Prostate gland (tissue), 2 donors: ENCODE measurements at regions not wholly inside any gene's neighbourhood (a gene's known extent, or its start where the extent isn't known, plus 50 kb on each side); places are given as distances from the start of the nearest gene placed in this dataset.
"Not testable (repeated sequence)": the region's sequence is repeated elsewhere in the genome, so short reads cannot be mapped to it uniquely, and the experiment has no call there.

Source experiments
- DNase-seq: peaks from one replicate; pipeline ENCODE4 v3.0.0-alpha.2; 2019; ENCODE audit warnings: low spot score
- H3K27ac ChIP-seq, 2 donors: fragments of 200-600 bp; sonication (generic); 2 replicates each; pipeline ENCODE4 v1.5.1; 2017 to 2019
- H3K27me3 ChIP-seq: fragments of 200-600 bp; sonication (generic); replicated peaks from 2 replicates; pipeline ENCODE4 v1.5.1; 2019; ENCODE audit not compliant: insufficient read depth
- H3K36me3 ChIP-seq, 2 donors: fragments of 200-600 bp; sonication (generic); 1 replicate in 1 of 2; 2 replicates in 1 of 2; pipeline versions ENCODE4 v1.5.1 to v1.8.1; 2017 to 2019
- H3K4me1 ChIP-seq: fragments of 200-600 bp; sonication (generic); replicated peaks from 2 replicates; pipeline ENCODE4 v1.5.1; 2019
- H3K4me3 ChIP-seq, 2 donors: fragments of 200-600 bp; sonication (generic); 2 replicates each; pipeline ENCODE4 v1.5.1; 2017 to 2019
- H3K9me3 ChIP-seq: fragments of 200-600 bp; sonication (generic); 2 replicates; pipeline ENCODE4 v1.5.1; 2017
- POLR2A ChIP-seq: fragments of 450-650 bp; IDR thresholded peaks from one replicate; pipeline ENCODE4 v1.6.1; 2016; ENCODE audit warnings: antibody characterized with exemption, mild to moderate bottlenecking
- POLR2AphosphoS5 ChIP-seq: sonication (generic); formaldehyde crosslinking; IDR thresholded peaks from one replicate; pipeline ENCODE4 v1.6.1; 2017; ENCODE audit warnings: antibody characterized with exemption
- WGBS: methylation state at CpG from one replicate; pipeline ENCODE4 v1.1.5; 2018; 5-methylcytosine and 5-hydroxymethylcytosine counted together
- intact Hi-C: fragments of 100-400 bp; cut with DNase I; formaldehyde crosslinking; loops from one replicate; pipeline ENCODE4 v1.14.2; 2022
- TF ChIP-seq, protein P1 (sequence below), 4 experiments: fragments of 200-600 bp in 2 of 4; fragments of 450-650 bp in 2 of 4; sonication (generic) in 2 of 4; IDR thresholded peaks; 1 replicate in 3 of 4; 2 replicates in 1 of 4; pipeline ENCODE4 v1.5.1; 2016 to 2019; ENCODE audit warnings: antibody characterized with exemption in 4 of 4, mild to moderate bottlenecking in 2 of 4, moderate library complexity in 2 of 4

DNA sequence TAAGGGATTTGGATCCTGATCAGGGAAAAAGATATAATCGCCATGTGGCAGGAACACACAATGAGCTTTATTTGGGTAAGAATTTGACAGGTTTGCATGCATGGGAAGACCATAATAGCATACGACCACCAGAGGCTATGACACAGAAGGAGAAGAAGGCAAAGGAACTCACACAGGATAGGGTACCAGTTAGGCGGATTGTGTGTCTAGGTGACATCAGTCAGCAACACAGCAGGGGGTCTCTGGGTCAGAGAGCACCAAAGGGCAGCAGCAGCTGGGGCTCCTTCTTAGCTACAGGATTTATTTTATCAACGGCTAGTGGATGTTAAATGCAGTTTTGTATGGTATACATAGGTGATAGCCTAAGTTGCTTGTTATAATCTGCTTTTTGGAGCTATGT lies 551.3 kb downstream of the KCNT2 start:
- WGBS: 31% methylated on average over 4 of the region's 4 CpGs
- no peaks in the 10 kb centered on the region for H3K27me3 ChIP-seq
- no peaks in the 10 kb centered on the region for H3K36me3 ChIP-seq
- no peak overlapping the region for H3K27ac ChIP-seq
- DNase-seq: no peak
- TF ChIP-seq, protein P1, sequence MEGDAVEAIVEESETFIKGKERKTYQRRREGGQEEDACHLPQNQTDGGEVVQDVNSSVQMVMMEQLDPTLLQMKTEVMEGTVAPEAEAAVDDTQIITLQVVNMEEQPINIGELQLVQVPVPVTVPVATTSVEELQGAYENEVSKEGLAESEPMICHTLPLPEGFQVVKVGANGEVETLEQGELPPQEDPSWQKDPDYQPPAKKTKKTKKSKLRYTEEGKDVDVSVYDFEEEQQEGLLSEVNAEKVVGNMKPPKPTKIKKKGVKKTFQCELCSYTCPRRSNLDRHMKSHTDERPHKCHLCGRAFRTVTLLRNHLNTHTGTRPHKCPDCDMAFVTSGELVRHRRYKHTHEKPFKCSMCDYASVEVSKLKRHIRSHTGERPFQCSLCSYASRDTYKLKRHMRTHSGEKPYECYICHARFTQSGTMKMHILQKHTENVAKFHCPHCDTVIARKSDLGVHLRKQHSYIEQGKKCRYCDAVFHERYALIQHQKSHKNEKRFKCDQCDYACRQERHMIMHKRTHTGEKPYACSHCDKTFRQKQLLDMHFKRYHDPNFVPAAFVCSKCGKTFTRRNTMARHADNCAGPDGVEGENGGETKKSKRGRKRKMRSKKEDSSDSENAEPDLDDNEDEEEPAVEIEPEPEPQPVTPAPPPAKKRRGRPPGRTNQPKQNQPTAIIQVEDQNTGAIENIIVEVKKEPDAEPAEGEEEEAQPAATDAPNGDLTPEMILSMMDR (IDR thresholded peaks at IDR 0.05): no peak
- intact Hi-C loops: no loop called here
- H3K9me3 ChIP-seq: no peaks in the 10 kb centered on the region
- H3K4me1 ChIP-seq: no peaks in the 10 kb centered on the region
- H3K4me3 ChIP-seq: no peak overlapping the region

DNA sequence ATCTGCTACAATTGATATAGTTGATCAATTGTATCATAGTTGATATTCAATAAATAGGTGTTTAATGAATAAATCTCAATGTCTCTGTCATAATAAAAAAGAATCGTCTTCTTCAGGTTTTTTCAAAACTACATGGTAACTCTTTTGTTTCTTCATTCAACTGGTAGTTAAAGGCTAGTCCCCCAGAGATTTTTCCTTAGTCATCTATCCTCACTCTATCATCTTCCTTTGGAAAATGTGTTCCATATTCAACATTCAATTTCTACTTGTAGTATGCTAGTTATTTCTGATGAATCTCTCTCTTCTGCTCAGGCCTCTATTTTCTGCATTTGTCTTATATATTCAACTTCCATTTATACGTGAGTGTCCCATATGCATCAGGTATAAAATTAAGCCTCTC lies 558.8 kb downstream of the KCNT2 start:
- Histone ChIP-seq H3K9me3 (no peaks in the 10 kb centered on the region), H3K27me3 (no peaks in the 10 kb centered on the region), H3K27ac (no peak overlapping the region), H3K4me3 (no peak overlapping the region), H3K4me1 (no peaks in the 10 kb centered on the region), H3K36me3 (no peaks in the 10 kb centered on the region)
- TF ChIP-seq POLR2A (no peak), POLR2AphosphoS5 (no peak)
- TF ChIP-seq, protein P1 (IDR thresholded peaks at IDR 0.05): no peak
- DNase-seq: no peak
- intact Hi-C loops: no loop called here
- WGBS: 90% methylated on average over 2 of the region's 2 CpGs

DNA sequence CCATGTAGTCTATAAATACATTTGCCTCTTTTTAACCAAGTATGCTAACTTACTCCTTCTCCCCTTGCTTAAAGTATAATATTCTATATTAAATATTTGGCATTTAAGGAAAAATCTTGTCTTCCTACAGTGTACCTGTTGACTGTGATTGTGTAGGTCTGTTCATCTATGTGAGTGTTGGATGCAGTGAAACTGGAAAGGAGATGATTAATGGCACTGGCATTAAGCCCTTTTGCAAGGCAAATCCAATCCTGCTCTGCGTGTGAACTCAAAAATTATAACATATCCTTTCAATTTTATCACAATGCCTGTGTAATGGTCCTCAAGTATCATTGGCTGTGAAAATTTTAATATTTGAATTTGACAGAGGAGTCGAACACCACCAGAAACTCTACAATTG lies 565.0 kb downstream of the KCNT2 start:
- Histone ChIP-seq H3K4me3 (no peak overlapping the region), H3K27ac (no peak overlapping the region), H3K4me1 (no peaks in the 10 kb centered on the region), H3K9me3 (no peaks in the 10 kb centered on the region), H3K27me3 (no peaks in the 10 kb centered on the region), H3K36me3 (no peaks in the 10 kb centered on the region)
- WGBS: 93% methylated on average over 2 of the region's 2 CpGs
- TF ChIP-seq, protein P1 (IDR thresholded peaks at IDR 0.05): no peak
- no peak for TF ChIP-seq POLR2AphosphoS5
- TF ChIP-seq POLR2A: no peak
- no peak for DNase-seq
- intact Hi-C loops: no loop called here

DNA sequence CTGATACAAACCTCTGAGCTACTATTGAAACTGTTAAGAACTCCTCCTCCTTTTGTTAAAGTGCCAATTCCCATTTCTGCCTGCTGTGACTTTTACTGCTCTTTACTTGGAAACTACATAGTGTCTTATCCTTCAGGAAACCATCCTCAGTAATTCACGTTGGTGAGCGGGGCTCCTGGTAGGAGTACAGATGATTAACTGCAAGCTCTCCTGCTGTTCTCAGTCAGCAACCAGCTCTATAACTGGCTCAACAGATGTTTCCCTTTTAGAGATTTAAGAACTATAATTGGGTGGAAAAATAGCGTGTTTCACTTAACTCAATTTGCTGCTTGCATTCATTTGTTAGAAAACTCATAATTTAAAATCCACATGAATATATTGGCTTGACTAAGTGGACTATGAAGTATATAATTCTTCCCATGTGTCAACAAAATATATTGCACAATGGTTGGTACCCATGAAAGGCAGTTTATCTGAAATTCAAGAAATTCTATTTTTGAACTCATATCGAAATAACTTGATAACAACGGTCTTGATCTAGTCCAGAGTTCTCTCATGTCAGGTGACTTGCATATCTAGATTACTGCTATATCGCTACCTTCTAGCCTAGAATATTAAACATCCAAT lies 574.0 kb downstream of the KCNT2 start:
- 50% methylated on average over 6 of the region's 6 CpGs for WGBS
- intact Hi-C loops: no loop called here
- Histone ChIP-seq H3K27me3 (no peaks in the 10 kb centered on the region), H3K4me1 (no peaks in the 10 kb centered on the region), H3K9me3 (no peaks in the 10 kb centered on the region), H3K36me3 (no peaks in the 10 kb centered on the region), H3K27ac (no peak overlapping the region), H3K4me3 (no peak overlapping the region)
- no peak for TF ChIP-seq POLR2A
- TF ChIP-seq POLR2AphosphoS5: no peak
- TF ChIP-seq, protein P1 (IDR thresholded peaks at IDR 0.05): no peak
- no peak for DNase-seq

DNA sequence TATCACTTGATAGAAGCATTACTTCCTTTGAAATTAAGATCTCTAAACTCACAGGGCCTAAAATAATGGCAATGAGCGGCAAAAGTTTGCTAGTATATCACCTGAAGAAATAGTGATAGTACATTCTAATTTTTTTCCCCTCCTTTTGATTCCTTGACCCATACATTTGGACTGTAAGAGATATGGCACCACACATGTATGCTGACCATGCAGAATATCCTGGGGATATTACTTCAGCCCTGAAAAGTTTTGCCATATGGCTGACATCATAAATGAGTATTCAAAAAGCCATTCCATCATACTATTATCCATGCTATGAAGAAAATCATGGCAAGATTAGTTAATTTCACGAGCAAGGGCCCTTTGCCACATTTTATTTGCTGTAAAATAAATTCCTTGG lies 576.9 kb downstream of the KCNT2 start:
- H3K27ac ChIP-seq, intact Hi-C loops, DNase-seq, H3K4me3 ChIP-seq, H3K36me3 ChIP-seq, H3K4me1 ChIP-seq, H3K27me3 ChIP-seq, H3K9me3 ChIP-seq: not testable (repeated sequence)
- 68% methylated on average over 2 of the region's 2 CpGs for WGBS
